ENCODE measurements at regions not wholly inside any gene's neighbourhood (a gene's known extent, or its start where the extent isn't known, plus 50 kb on each side); places are given as distances from the start of the nearest gene placed in this dataset.

DNA sequence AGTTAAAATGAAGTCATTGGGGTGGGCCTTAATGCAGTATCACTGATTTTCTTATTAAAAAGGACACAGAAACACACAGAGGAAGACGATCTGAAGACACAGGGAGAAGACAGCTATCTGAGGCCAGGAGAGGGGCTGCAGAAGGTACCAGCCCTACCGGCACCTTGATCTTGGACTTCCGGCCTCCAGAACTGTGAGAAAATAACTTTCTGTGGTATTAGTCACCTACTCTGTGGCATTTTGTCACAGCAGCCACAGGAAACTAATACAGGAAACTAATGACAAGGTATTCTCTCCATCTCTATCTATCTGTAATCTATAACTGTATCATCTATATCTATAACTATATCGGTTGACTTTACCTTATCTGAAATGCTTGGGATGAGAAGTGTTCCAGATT, 1149.5 kb downstream of the BCL11B start:
- DNase-seq (ENCODE audit: low read depth) = no peak
- in situ Hi-C loops (cut with HindIII; ENCODE audit: low sequenced_read_pairs) = no loop called here
- no peak overlapping the region for H3K4me3 ChIP-seq (ENCODE audit: low read depth, low read length)
- TF ChIP-seq, protein P1, sequence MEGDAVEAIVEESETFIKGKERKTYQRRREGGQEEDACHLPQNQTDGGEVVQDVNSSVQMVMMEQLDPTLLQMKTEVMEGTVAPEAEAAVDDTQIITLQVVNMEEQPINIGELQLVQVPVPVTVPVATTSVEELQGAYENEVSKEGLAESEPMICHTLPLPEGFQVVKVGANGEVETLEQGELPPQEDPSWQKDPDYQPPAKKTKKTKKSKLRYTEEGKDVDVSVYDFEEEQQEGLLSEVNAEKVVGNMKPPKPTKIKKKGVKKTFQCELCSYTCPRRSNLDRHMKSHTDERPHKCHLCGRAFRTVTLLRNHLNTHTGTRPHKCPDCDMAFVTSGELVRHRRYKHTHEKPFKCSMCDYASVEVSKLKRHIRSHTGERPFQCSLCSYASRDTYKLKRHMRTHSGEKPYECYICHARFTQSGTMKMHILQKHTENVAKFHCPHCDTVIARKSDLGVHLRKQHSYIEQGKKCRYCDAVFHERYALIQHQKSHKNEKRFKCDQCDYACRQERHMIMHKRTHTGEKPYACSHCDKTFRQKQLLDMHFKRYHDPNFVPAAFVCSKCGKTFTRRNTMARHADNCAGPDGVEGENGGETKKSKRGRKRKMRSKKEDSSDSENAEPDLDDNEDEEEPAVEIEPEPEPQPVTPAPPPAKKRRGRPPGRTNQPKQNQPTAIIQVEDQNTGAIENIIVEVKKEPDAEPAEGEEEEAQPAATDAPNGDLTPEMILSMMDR (IDR thresholded peaks at IDR 0.05; ENCODE audit: low read depth, low read length, missing control alignments) = no peak

DNA sequence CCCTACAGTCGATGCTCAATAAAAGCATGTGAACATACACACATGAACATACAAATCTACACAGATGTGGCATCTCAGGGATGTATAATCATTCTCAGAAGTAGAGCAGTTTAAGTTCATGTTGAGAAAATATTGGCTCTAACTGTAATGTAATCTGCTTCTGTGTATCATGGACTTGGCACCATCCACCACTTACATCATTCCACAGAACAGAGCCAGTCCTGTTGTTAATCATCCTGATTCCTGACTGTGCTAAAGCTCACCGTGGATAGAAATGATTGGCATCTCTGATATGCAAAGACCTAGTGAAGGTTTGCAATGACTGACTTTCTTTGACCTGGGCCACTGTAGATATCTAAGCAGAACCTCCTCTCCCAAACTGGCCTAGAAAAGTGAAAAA, 1141.3 kb downstream of the BCL11B start:
- in situ Hi-C loops (cut with HindIII; ENCODE audit: low sequenced_read_pairs) = no loop called here
- TF ChIP-seq, protein P1 (IDR thresholded peaks at IDR 0.05; ENCODE audit: low read depth, low read length, missing control alignments) = no peak
- DNase-seq (ENCODE audit: low read depth) = no peak
- no peak overlapping the region for H3K4me3 ChIP-seq (ENCODE audit: low read depth, low read length)

DNA sequence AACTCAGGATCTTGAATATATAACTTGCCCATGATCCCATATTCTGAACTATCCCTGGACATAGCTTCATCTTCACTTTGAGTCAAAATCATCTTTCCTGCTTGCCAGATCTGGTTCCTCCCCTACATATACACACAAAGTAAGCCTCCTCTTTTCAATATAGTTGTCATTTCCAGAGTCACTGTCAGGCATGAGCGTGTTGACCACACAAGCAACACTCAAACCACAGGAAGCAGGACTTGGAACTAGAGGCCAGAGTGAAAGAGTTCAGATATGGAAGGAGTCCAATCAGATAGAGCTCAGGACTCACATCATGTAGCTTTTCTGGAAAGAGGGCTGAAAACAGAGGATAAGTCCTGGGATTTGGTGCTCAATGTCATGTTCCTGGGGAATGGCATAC, 1140.6 kb downstream of the BCL11B start:
- peak; percentile 11 for DNase-seq (ENCODE audit: low read depth)
- in situ Hi-C loops (cut with HindIII; ENCODE audit: low sequenced_read_pairs) = no loop called here
- TF ChIP-seq, protein P1 (IDR thresholded peaks at IDR 0.05; ENCODE audit: low read depth, low read length, missing control alignments) = no peak
- no peak overlapping the region for H3K4me3 ChIP-seq (ENCODE audit: low read depth, low read length)

DNA sequence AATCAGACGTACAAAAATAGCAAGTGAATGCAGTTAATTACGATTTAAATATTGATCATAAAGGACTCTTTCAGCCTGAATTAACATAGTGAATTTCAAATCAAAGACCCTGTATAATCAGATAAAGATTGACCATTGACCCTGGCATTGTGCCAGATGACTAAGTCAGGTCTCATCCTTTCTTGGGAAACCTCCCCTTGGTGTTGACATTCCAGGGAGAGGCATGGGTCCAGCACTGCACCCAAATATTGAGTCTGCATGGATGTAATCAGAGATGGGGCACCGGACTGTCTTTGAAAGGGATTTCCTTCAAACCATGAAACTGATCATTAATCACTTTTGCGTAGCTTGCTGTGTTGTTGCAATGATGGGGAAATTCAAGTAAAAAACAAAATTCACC, 1138.2 kb downstream of the BCL11B start:
- in situ Hi-C loops (cut with HindIII; ENCODE audit: low sequenced_read_pairs) = no loop called here

DNA sequence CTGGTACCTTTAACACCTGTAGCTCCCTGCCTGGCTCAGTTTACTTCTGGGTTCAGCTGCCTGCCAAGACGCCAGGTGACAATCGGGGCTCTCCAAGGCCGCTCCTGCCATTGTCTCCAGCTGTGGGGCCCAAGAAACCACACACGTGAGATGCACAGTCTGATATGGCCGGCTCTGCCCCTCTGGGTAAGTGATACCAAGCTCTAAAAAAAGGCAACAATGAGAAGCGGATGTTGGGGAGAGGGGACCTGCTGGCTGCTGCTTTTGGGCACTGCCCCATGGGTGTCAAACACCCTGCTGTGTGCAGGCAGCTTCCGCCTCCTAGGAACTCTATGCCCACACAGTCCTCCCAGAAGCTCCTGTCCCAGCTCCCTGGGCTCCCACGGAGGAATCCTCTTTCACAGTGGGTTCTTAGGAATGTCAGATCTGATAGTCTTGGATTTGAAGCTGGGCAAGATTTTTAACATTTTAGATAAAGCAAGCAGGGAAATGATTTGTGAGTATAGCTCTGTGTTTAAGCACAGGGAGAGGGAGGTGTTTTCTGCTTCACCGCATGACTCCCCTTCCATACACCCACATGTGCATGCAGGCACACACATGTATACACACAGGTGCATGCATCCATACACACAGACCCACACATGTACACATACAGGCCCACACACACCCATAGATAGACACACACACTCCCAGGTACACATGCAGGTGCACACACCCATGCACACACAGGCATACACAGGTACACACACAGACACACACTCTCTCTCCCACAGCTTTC, 1135.8 kb downstream of the BCL11B start:
- TF ChIP-seq, protein P1 (IDR thresholded peaks at IDR 0.05; ENCODE audit: low read depth, low read length, missing control alignments) = no peak
- DNase-seq (ENCODE audit: low read depth) = no peak
- in situ Hi-C loops (cut with HindIII; ENCODE audit: low sequenced_read_pairs) = no loop called here
- no peak overlapping the region for H3K4me3 ChIP-seq (ENCODE audit: low read depth, low read length)

More for the DNA sequence above, 1138.2 kb downstream of the BCL11B start:
- DNase-seq (ENCODE audit: low read depth) = no peak
- H3K4me3 ChIP-seq (ENCODE audit: low read depth, low read length) = no peak overlapping the region
- TF ChIP-seq, protein P1 (IDR thresholded peaks at IDR 0.05; ENCODE audit: low read depth, low read length, missing control alignments) = no peak

DNA sequence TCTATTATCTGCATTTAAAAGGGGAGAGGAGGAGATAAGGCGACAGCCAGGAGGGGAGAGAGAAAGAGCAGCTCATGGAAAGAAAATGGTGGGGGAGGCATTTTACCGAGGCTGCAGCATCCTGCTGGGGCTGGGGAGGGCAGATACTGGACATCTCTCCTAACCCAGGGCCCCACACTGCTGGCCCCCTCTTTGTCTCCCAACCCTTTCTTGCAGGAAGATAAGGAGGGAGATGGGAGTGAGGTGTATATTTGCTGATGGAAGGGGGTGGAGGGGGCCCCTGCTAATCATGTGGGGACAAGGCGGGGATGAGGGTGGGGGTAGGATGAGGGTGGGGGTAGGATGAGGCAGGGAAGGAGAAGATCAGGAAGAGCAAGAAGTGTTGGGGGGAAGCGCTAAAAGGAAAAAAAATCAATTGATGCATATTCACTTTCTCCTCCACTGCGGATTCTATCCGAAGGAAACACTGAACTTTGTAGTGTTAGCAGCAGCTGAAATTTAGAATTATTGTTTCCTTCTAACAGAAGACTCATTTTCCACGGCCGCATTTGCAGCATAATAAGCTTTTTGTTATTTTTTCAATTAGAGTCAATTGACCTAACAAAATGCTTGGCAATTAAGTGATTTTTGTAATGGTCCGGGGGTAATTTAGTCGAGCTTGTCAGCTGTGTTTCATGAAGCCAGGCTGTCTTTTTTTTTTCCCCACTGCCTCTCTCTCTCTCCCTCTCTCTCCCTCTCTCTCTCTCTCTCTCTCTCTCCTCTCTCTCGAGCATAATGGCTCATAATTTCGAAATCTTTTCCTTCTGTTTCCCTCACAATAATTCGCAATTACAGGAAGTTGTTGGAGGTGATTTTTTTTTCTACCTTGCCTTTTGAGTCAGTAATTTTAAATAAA, 1134.6 kb downstream of the BCL11B start:
- TF ChIP-seq, protein P1 (IDR thresholded peaks at IDR 0.05; ENCODE audit: low read depth, low read length, missing control alignments) = no peak
- in situ Hi-C loops (cut with HindIII; ENCODE audit: low sequenced_read_pairs) = no loop called here
- no peak for DNase-seq (ENCODE audit: low read depth)
- no peak overlapping the region for H3K4me3 ChIP-seq (ENCODE audit: low read depth, low read length)
